IMR-90 (cell line): ENCODE measurements at regions not wholly inside any gene's neighbourhood (a gene's known extent, or its start where the extent isn't known, plus 50 kb on each side); places are given as distances from the start of the nearest gene placed in this dataset.

Experiments used
- ATAC-seq: fragments of 200-7000 bp; cut with Tn5 transposase; 2 replicates; pipeline ENCODE4 v1.9.1; 2020; ENCODE audit warnings: low read depth, mild to moderate bottlenecking, moderate library complexity
- BruUV-seq: library from RNA; stranded (reverse); fragments of 400-500 nt; replicated peaks from 2 replicates; lab custom pipeline; 2021; lab: Mats Ljungman, UMichigan
- CTCF ChIA-PET: fragments of 300-600 bp; formaldehyde crosslinking; extraction: SDS; loops from one replicate; lab custom pipeline; 2021; ENCODE audit warnings: antibody characterized with exemption; lab: Yijun Ruan, JAX
- POLR2A ChIA-PET: fragments of 300-600 bp; sonication (Branson Sonifier 250); formaldehyde crosslinking; loops from one replicate; lab custom pipeline; 2022; ENCODE audit warnings: antibody characterized with exemption; ENCODE audit not compliant: unreplicated experiment; lab: Charles Lee
- DNase-seq: peaks from one replicate; pipeline ENCODE4 v3.0.0; 2013
- H2AFZ ChIP-seq: replicated peaks from 2 replicates; pipeline ENCODE3; 2013; ENCODE audit warnings: low read length, mild to moderate bottlenecking; ENCODE audit not compliant: poor library complexity
- H2AK5ac ChIP-seq: 2 replicates; pipeline ENCODE4 v1.6.1; 2013; ENCODE audit warnings: low read depth, low read length, inconsistent platforms
- H2AK9ac ChIP-seq: replicated peaks from 2 replicates; pipeline ENCODE3; 2013; ENCODE audit warnings: mild to moderate bottlenecking, low read depth, low read length, moderate library complexity; ENCODE audit not compliant: poor library complexity
- H2BK120ac ChIP-seq: 2 replicates; pipeline ENCODE4 v1.6.1; 2013; ENCODE audit warnings: low read depth, low read length, inconsistent platforms
- H2BK15ac ChIP-seq: 3 replicates; pipeline ENCODE4 v1.6.1; 2013; ENCODE audit warnings: low read depth, low read length, inconsistent platforms
- H2BK20ac ChIP-seq: 2 replicates; pipeline ENCODE4 v1.6.1; 2013; ENCODE audit warnings: low read depth, mild to moderate bottlenecking, inconsistent platforms, low read length, moderate library complexity
- H2BK5ac ChIP-seq: 2 replicates; pipeline ENCODE4 v1.6.1; 2013; ENCODE audit warnings: mild to moderate bottlenecking, low read depth, low read length, inconsistent platforms; ENCODE audit not compliant: poor library complexity, severe bottlenecking
- H3K14ac ChIP-seq: replicated peaks from 2 replicates; pipeline ENCODE4 v1.6.1; 2013; ENCODE audit warnings: low read depth, low read length, inconsistent platforms
- H3K18ac ChIP-seq: 2 replicates; pipeline ENCODE4 v1.6.1; 2013; ENCODE audit warnings: low read depth, low read length, control low read depth
- H3K23ac ChIP-seq: 2 replicates; pipeline ENCODE4 v1.6.1; 2013; ENCODE audit warnings: low read depth, low read length, inconsistent platforms
- H3K27ac ChIP-seq: 2 replicates; pipeline ENCODE4 v1.5.1; 2013; ENCODE audit warnings: mild to moderate bottlenecking, control low read depth, low read length; ENCODE audit not compliant: insufficient read depth
- H3K27me3 ChIP-seq: 2 replicates; pipeline ENCODE4 v1.6.1; 2013; ENCODE audit warnings: low read length; ENCODE audit not compliant: control insufficient read depth, insufficient read depth
- H3K36me3 ChIP-seq: 2 replicates; pipeline ENCODE4 v1.6.1; 2013; ENCODE audit warnings: low read length, mixed read lengths; ENCODE audit not compliant: control insufficient read depth, insufficient read depth
- H3K4ac ChIP-seq: 2 replicates; pipeline ENCODE4 v1.6.1; 2013; ENCODE audit warnings: low read depth, low read length, inconsistent platforms
- H3K4me1 ChIP-seq: 2 replicates; pipeline ENCODE4 v1.6.1; 2013; ENCODE audit warnings: low read length, mixed read lengths; ENCODE audit not compliant: control insufficient read depth, insufficient read depth
- H3K4me2 ChIP-seq: 2 replicates; pipeline ENCODE4 v1.6.1; 2013; ENCODE audit warnings: low read depth, mild to moderate bottlenecking, control low read depth, low read length, moderate library complexity
- H3K4me3 ChIP-seq: 2 replicates; pipeline ENCODE4 v1.5.1; 2013; ENCODE audit warnings: low read depth, mild to moderate bottlenecking, control low read depth, low read length, moderate library complexity; ENCODE audit not compliant: insufficient read depth
- H3K56ac ChIP-seq: 2 replicates; pipeline ENCODE4 v1.6.1; 2013; ENCODE audit warnings: low read length, inconsistent platforms; ENCODE audit not compliant: insufficient read depth; ENCODE audit errors: extremely low read depth
- H3K79me1 ChIP-seq, 2 experiments: 2 replicates each; pipeline ENCODE4 v1.6.1; 2013; ENCODE audit warnings: low read length in 2 of 2, inconsistent platforms in 1 of 2, low read depth in 1 of 2
- H3K9ac ChIP-seq: 2 replicates; pipeline ENCODE4 v1.6.1; 2013; ENCODE audit warnings: low read depth, low read length, control low read depth
- H3K9me1 ChIP-seq: 2 replicates; pipeline ENCODE4 v1.6.1; 2013; ENCODE audit warnings: low read length, inconsistent platforms; ENCODE audit not compliant: insufficient read depth
- H3K9me3 ChIP-seq: 2 replicates; pipeline ENCODE4 v1.6.1; 2013; ENCODE audit warnings: low read length; ENCODE audit not compliant: control insufficient read depth, insufficient read depth
- H4K20me1 ChIP-seq: 2 replicates; pipeline ENCODE4 v1.6.1; 2013; ENCODE audit warnings: low read length, inconsistent platforms; ENCODE audit not compliant: insufficient read depth
- H4K5ac ChIP-seq: 2 replicates; pipeline ENCODE4 v1.6.1; 2013; ENCODE audit warnings: mild to moderate bottlenecking, low read depth, low read length, control low read depth
- H4K8ac ChIP-seq, 2 experiments: 2 replicates each; pipeline ENCODE4 v1.6.1; 2013; ENCODE audit warnings: low read depth in 2 of 2, low read length in 2 of 2, control low read depth in 1 of 2, inconsistent platforms in 1 of 2
- H4K91ac ChIP-seq: 2 replicates; pipeline ENCODE4 v1.6.1; 2013; ENCODE audit warnings: low read depth, low read length, inconsistent platforms; ENCODE audit not compliant: insufficient read depth
- BHLHE40 ChIP-seq: fragments of 150-350 bp; IDR thresholded peaks from 2 replicates; pipeline ENCODE4 v1.6.1; 2016; ENCODE audit warnings: mild to moderate bottlenecking, low read depth, low read length
- CEBPB ChIP-seq: IDR thresholded peaks from 2 replicates; pipeline ENCODE4 v1.6.1; 2012; ENCODE audit warnings: low read depth, low read length, improper control_type of control experiment
- CHD1 ChIP-seq: IDR thresholded peaks from 2 replicates; pipeline ENCODE4 v1.6.1; 2012; ENCODE audit warnings: low read depth, low read length, improper control_type of control experiment
- FOS ChIP-seq: fragments of 150-350 bp; IDR thresholded peaks from 2 replicates; pipeline ENCODE4 v1.6.1; 2016; ENCODE audit warnings: low read depth, low read length
- MAFK ChIP-seq: IDR thresholded peaks from 2 replicates; pipeline ENCODE4 v1.6.1; 2012; ENCODE audit warnings: low read depth, low read length, improper control_type of control experiment
- MAZ ChIP-seq: IDR thresholded peaks from 2 replicates; pipeline ENCODE4 v1.6.1; 2012; ENCODE audit warnings: low read depth, mild to moderate bottlenecking, low read length, improper control_type of control experiment, moderate library complexity, borderline replicate concordance
- MXI1 ChIP-seq: IDR thresholded peaks from 2 replicates; pipeline ENCODE4 v1.6.1; 2012; ENCODE audit warnings: low read depth, mild to moderate bottlenecking, low read length, moderate library complexity, borderline replicate concordance
- NFE2L2 ChIP-seq: fragments of 150-350 bp; IDR thresholded peaks from 2 replicates; pipeline ENCODE4 v1.6.1; 2016; ENCODE audit warnings: low read depth, mild to moderate bottlenecking, low read length
- POLR2A ChIP-seq: IDR thresholded peaks from 2 replicates; pipeline ENCODE4 v1.6.1; 2012; ENCODE audit warnings: mild to moderate bottlenecking, low read depth, low read length
- RAD21 ChIP-seq: IDR thresholded peaks from 2 replicates; pipeline ENCODE4 v1.6.1; 2012; ENCODE audit warnings: low read length, improper control_type of control experiment
- RCOR1 ChIP-seq: IDR thresholded peaks from 2 replicates; pipeline ENCODE4 v1.6.1; 2012; ENCODE audit warnings: mild to moderate bottlenecking, low read length, improper control_type of control experiment; ENCODE audit not compliant: insufficient replicate concordance
- RFX5 ChIP-seq: IDR thresholded peaks from 2 replicates; pipeline ENCODE4 v1.8.0; 2012; ENCODE audit warnings: low read depth, mild to moderate bottlenecking, low read length, moderate library complexity
- SMC3 ChIP-seq: fragments of 150-350 bp; IDR thresholded peaks from 2 replicates; pipeline ENCODE4 v1.6.1; 2016; ENCODE audit warnings: low read depth, mild to moderate bottlenecking, antibody characterized with exemption, low read length, moderate library complexity
- USF2 ChIP-seq: fragments of 150-350 bp; IDR thresholded peaks from 2 replicates; pipeline ENCODE4 v1.6.1; 2017; ENCODE audit warnings: mild to moderate bottlenecking, antibody characterized with exemption, low read length, low read depth
- WGBS, 2 experiments: methylation state at CpG; one replicate each; pipeline versions ENCODE4 v1.1.5 to v1.1.7; 2013; ENCODE audit warnings: missing lambda C conversion rate in 2 of 2; ENCODE audit not compliant: insufficient read length in 1 of 2; ENCODE audit errors: extremely low coverage in 2 of 2; 5-methylcytosine and 5-hydroxymethylcytosine counted together
- dilution Hi-C: fragments of 300-500 bp; cut with HindIII; formaldehyde crosslinking; loops from one replicate; pipeline ENCODE4 v1.14.3; 2018; ENCODE audit warnings: low sequenced_read_pairs; ENCODE audit not compliant: unreplicated experiment
- in situ Hi-C: fragments of 300-500 bp; cut with MboI; formaldehyde crosslinking; loops from 3 replicates; pipeline ENCODE4 v1.14.3; 2019; ENCODE audit warnings: low sequenced_read_pairs, inconsistent platforms, mixed read lengths
- intact Hi-C: fragments of 100-400 bp; cut with micrococcal nuclease; formaldehyde crosslinking; loops from 2 replicates; pipeline ENCODE4 v1.10.0; 2022
- TF ChIP-seq, protein P1 (sequence below): fragments of 150-350 bp; IDR thresholded peaks from 2 replicates; pipeline ENCODE4 v1.6.1; 2016; ENCODE audit warnings: low read depth, mild to moderate bottlenecking, low read length, moderate library complexity, borderline replicate concordance
- TF ChIP-seq, protein P2 (sequence below): conservative IDR thresholded peaks from 2 replicates; pipeline ENCODE4 v1.5.1; 2012; ENCODE audit warnings: mild to moderate bottlenecking, low read depth, low read length, improper control_type of control experiment

DNA sequence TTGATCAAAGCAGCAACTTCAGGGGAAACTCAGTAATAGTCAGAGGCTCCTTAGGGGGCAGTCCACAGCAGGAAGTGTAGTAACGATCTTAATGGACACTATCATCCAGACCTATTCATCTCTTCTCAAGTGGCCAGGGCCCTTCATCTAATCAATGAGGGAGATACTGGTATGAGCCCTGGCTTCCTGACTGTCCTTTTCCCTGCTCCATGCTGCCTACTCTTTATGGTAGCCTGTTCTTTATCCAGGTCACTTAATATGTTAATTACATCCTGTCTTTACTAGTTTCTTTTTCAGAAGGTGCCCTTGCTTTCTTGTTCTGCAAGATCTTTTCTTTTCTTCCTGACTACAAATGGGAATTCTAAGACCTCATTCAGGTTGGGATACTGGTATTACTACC lies 197.1 kb downstream of the CAVIN4 start:
- Histone ChIP-seq H2AFZ (no peak overlapping the region), H3K9me3 (no peaks in the 10 kb centered on the region), H3K79me1 (no peaks in the 10 kb centered on the region), H2BK15ac (no peak overlapping the region), H3K18ac (no peak overlapping the region), H4K20me1 (no peaks in the 10 kb centered on the region), H3K4me3 (no peak overlapping the region), H3K14ac (no peak overlapping the region), H3K23ac (no peak overlapping the region), H3K4me2 (no peak overlapping the region), H2BK120ac (no peak overlapping the region), H3K56ac (no peak overlapping the region), H3K27me3 (no peaks in the 10 kb centered on the region), H2AK5ac (no peak overlapping the region), H3K27ac (no peak overlapping the region), H3K4ac (no peak overlapping the region), H2BK5ac (no peak overlapping the region), H3K36me3 (no peaks in the 10 kb centered on the region), H2BK20ac (no peak overlapping the region), H4K91ac (no peak overlapping the region), H4K5ac (no peak overlapping the region), H4K8ac (no peak overlapping the region), H3K4me1 (no peaks in the 10 kb centered on the region), H2AK9ac (no peak overlapping the region), H3K9me1 (no peaks in the 10 kb centered on the region), H3K9ac (no peak overlapping the region)
- dilution Hi-C loops, result no loop called here
- DNase-seq (no peak), ATAC-seq (no peak)
- intact Hi-C loops, result loop anchor here (10.0 kb wide), 1 partner anchor 170 kb away; no protein-coding TSS in a partner anchor
- in situ Hi-C loops, result no loop called here
- ChIA-PET POLR2A (no interaction called here), CTCF (no interaction called here)
- no peak for TF ChIP-seq MAFK
- TF ChIP-seq, protein P1, sequence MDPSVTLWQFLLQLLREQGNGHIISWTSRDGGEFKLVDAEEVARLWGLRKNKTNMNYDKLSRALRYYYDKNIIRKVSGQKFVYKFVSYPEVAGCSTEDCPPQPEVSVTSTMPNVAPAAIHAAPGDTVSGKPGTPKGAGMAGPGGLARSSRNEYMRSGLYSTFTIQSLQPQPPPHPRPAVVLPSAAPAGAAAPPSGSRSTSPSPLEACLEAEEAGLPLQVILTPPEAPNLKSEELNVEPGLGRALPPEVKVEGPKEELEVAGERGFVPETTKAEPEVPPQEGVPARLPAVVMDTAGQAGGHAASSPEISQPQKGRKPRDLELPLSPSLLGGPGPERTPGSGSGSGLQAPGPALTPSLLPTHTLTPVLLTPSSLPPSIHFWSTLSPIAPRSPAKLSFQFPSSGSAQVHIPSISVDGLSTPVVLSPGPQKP, result no peak
- no peak for TF ChIP-seq MXI1
- no peak for TF ChIP-seq MAZ
- no peak for TF ChIP-seq CEBPB
- TF ChIP-seq RFX5, result no peak
- TF ChIP-seq BHLHE40, result no peak
- TF ChIP-seq USF2, result no peak
- TF ChIP-seq, protein P2, sequence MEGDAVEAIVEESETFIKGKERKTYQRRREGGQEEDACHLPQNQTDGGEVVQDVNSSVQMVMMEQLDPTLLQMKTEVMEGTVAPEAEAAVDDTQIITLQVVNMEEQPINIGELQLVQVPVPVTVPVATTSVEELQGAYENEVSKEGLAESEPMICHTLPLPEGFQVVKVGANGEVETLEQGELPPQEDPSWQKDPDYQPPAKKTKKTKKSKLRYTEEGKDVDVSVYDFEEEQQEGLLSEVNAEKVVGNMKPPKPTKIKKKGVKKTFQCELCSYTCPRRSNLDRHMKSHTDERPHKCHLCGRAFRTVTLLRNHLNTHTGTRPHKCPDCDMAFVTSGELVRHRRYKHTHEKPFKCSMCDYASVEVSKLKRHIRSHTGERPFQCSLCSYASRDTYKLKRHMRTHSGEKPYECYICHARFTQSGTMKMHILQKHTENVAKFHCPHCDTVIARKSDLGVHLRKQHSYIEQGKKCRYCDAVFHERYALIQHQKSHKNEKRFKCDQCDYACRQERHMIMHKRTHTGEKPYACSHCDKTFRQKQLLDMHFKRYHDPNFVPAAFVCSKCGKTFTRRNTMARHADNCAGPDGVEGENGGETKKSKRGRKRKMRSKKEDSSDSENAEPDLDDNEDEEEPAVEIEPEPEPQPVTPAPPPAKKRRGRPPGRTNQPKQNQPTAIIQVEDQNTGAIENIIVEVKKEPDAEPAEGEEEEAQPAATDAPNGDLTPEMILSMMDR, result no peak
- no peak for TF ChIP-seq NFE2L2
- no peak for TF ChIP-seq FOS
- TF ChIP-seq SMC3, result no peak
- no peak for TF ChIP-seq RCOR1
- no peak for TF ChIP-seq POLR2A
- no peak for TF ChIP-seq CHD1
- no peak for TF ChIP-seq RAD21
- no TSS peak for BruUV-seq
- WGBS, 2 experiments, result no CpG with 5 or more reads among the region's 1 CpG
